Ascending aorta (tissue), 2 donors: ENCODE measurements at regions not wholly inside any gene's neighbourhood (a gene's known extent, or its start where the extent isn't known, plus 50 kb on each side); places are given as distances from the start of the nearest gene placed in this dataset.
"Not testable (repeated sequence)": the region's sequence is repeated elsewhere in the genome, so short reads cannot be mapped to it uniquely, and the experiment has no call there.

Experiments used
- DNase-seq, 2 donors: peaks; one replicate each; pipeline ENCODE4 v3.0.0-alpha.2; 2019; ENCODE audit warnings: low spot score in 2 of 2
- H3K27ac ChIP-seq, 2 donors: fragments of 200-600 bp; sonication (generic); one replicate each; pipeline ENCODE4 v1.5.1; 2016 to 2017; ENCODE audit warnings: mild to moderate bottlenecking in 1 of 2
- H3K27me3 ChIP-seq: fragments of 200-600 bp; sonication (generic); one replicate; pipeline ENCODE4 v1.5.1; 2017
- H3K36me3 ChIP-seq, 2 donors: fragments of 200-600 bp; sonication (generic); one replicate each; pipeline ENCODE4 v1.5.1; 2016
- H3K4me1 ChIP-seq, 2 donors: fragments of 200-600 bp; sonication (generic); one replicate each; pipeline ENCODE4 v1.5.1; 2016 to 2017; ENCODE audit warnings: mild to moderate bottlenecking in 1 of 2
- H3K4me3 ChIP-seq, 2 donors: fragments of 200-600 bp; sonication (generic); one replicate each; pipeline ENCODE4 v1.5.1; 2016 to 2017; ENCODE audit warnings: mild to moderate bottlenecking in 1 of 2
- H3K9me3 ChIP-seq, 2 donors: fragments of 200-600 bp; sonication (generic); one replicate each; pipeline ENCODE4 v1.5.1; 2016
- CTCF ChIP-seq, 3 experiments: fragments of 200-600 bp in 2 of 3; fragments of 450-650 bp in 1 of 3; sonication (generic) in 2 of 3; IDR thresholded peaks; one replicate each; pipeline ENCODE4 v1.5.1; 2016 to 2019; ENCODE audit warnings: antibody characterized with exemption in 3 of 3, mild to moderate bottlenecking in 1 of 3, moderate library complexity in 1 of 3
- intact Hi-C: fragments of 100-400 bp; cut with DNase I; formaldehyde crosslinking; loops from one replicate; pipeline ENCODE4 v1.15.1; 2023

GRCh38 chr10:32189400-32190084 is 133.3 kb upstream of the KIF5B start:
- DNase-seq, result peak in 1 of 2 donors; percentile 0
- no peaks in the 10 kb centered on the region for H3K9me3 ChIP-seq
- H3K27ac ChIP-seq, result no peak overlapping the region
- no peaks in the 10 kb centered on the region for H3K36me3 ChIP-seq
- no peaks in the 10 kb centered on the region for H3K27me3 ChIP-seq
- TF ChIP-seq CTCF (IDR thresholded peaks at IDR 0.05), result peak in 1 of 3 experiments; percentile 15
- H3K4me1 ChIP-seq, result no peaks in the 10 kb centered on the region
- intact Hi-C loops, result loop anchor here (2.0 to 5.0 kb wide), 3 partner anchors 52 to 178 kb away; partner anchors contain the start of gene EPC1
- no peak overlapping the region for H3K4me3 ChIP-seq

- DNase-seq, result peak in 1 of 2 donors; percentile 56
- H3K4me3 ChIP-seq, H3K4me1 ChIP-seq, H3K27ac ChIP-seq, intact Hi-C loops, H3K36me3 ChIP-seq, H3K27me3 ChIP-seq, H3K9me3 ChIP-seq: not testable (repeated sequence)
Observed at GRCh38 chr10:32188601-32189000, 132.4 kb upstream of the KIF5B start.

- intact Hi-C loops, result no loop called here
- no peaks in the 10 kb centered on the region for H3K9me3 ChIP-seq
- H3K4me3 ChIP-seq, result no peak overlapping the region
- TF ChIP-seq CTCF (IDR thresholded peaks at IDR 0.05), result no peak
- no peak for DNase-seq
- H3K27ac ChIP-seq, result no peak overlapping the region
- H3K4me1 ChIP-seq, result no peaks in the 10 kb centered on the region
- H3K27me3 ChIP-seq, result no peaks in the 10 kb centered on the region
- H3K36me3 ChIP-seq, result no peaks in the 10 kb centered on the region
Observed at GRCh38 chr10:32187686-32188085, 131.5 kb upstream of the KIF5B start.

GRCh38 chr10:32183652-32184051 is 127.4 kb upstream of the KIF5B start:
- H3K27me3 ChIP-seq, H3K27ac ChIP-seq, H3K4me3 ChIP-seq, H3K4me1 ChIP-seq, H3K9me3 ChIP-seq, intact Hi-C loops, DNase-seq, H3K36me3 ChIP-seq: not testable (repeated sequence)

GRCh38 chr10:32182476-32182875 is 126.3 kb upstream of the KIF5B start:
- DNase-seq, result no peak
- no peak for TF ChIP-seq CTCF (IDR thresholded peaks at IDR 0.05)
- no peaks in the 10 kb centered on the region for H3K27me3 ChIP-seq
- H3K36me3 ChIP-seq, result no peaks in the 10 kb centered on the region
- H3K4me1 ChIP-seq, result peaks cover 0 to 5% of the 10 kb centered on the region in 2 donors
- H3K4me3 ChIP-seq, result no peak overlapping the region
- H3K27ac ChIP-seq, result no peak overlapping the region
- no peaks in the 10 kb centered on the region for H3K9me3 ChIP-seq
- intact Hi-C loops, result no loop called here

- Histone ChIP-seq H3K4me3 (no peak overlapping the region), H3K27me3 (no peaks in the 10 kb centered on the region), H3K4me1 (peaks cover 0 to 5% of the 10 kb centered on the region in 2 donors), H3K36me3 (no peaks in the 10 kb centered on the region), H3K27ac (peak overlapping the region; percentile 46 to 78), H3K9me3 (no peaks in the 10 kb centered on the region)
- intact Hi-C loops, result no loop called here
- no peak for TF ChIP-seq CTCF (IDR thresholded peaks at IDR 0.05)
- no peak for DNase-seq
Observed at GRCh38 chr10:32180390-32181280, 124.4 kb upstream of the KIF5B start.
